HAP-1 (cell line): ENCODE measurements at regions not wholly inside any gene's neighbourhood (a gene's known extent, or its start where the extent isn't known, plus 50 kb on each side); places are given as distances from the start of the nearest gene placed in this dataset.

Experiments
- DNase-seq, 2 experiments: peaks; one replicate each; pipeline ENCODE4 v3.0.0-alpha.2; 2016 to 2020; ENCODE audit warnings: low spot score in 2 of 2
- H3K27me3 ChIP-seq: fragments of 250-450 bp; sonication (Bioruptor Pico); 2 replicates; pipeline ENCODE4 v1.5.1; 2020; ENCODE audit warnings: low read depth, mild to moderate bottlenecking, moderate library complexity
- H3K36me3 ChIP-seq: fragments of 250-450 bp; sonication (Bioruptor Pico); replicated peaks from 2 replicates; pipeline ENCODE4 v1.5.1; 2020; ENCODE audit warnings: mild to moderate bottlenecking
- H3K4me1 ChIP-seq: fragments of 250-450 bp; sonication (Bioruptor Pico); 2 replicates; pipeline ENCODE4 v1.5.1; 2020; ENCODE audit warnings: mild to moderate bottlenecking
- H3K4me3 ChIP-seq: fragments of 250-450 bp; sonication (Bioruptor Pico); 2 replicates; pipeline ENCODE4 v1.5.1; 2020; ENCODE audit warnings: mild to moderate bottlenecking, moderate library complexity
- H3K9me3 ChIP-seq: fragments of 250-450 bp; sonication (Bioruptor Pico); 2 replicates; pipeline ENCODE4 v1.5.1; 2020; ENCODE audit warnings: mild to moderate bottlenecking, moderate library complexity
- in situ Hi-C: fragments of 300-500 bp; cut with MboI; formaldehyde crosslinking; loops from 3 replicates; pipeline ENCODE4 v1.14.3; 2020; ENCODE audit warnings: low sequenced_read_pairs, inconsistent platforms, mixed read lengths

DNA sequence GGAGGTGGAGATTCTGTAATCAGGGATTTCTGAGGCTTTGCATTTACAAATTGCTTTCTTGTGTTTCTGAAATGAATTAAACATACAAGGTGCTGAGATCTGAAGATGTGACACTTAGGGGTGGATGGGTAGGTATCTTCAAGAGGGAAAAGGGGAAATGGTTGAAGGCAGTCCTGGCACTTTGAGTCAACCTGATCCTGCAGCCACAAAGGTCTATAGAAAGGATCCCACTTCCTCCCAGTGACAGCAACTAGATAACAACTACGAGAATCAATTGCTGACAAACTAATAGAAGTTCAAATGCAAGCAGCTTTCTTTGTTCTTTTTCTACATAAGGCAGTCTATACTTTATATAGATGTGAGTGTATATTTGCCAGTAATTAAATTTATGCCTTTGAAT, 553.3 kb downstream of the MDFIC start:
- in situ Hi-C loops: no loop called here
- Histone ChIP-seq H3K36me3 (no peaks in the 10 kb centered on the region), H3K9me3 (no peaks in the 10 kb centered on the region), H3K27me3 (no peaks in the 10 kb centered on the region; the same call in 1 of the 2 replicates), H3K4me1 (no peaks in the 10 kb centered on the region), H3K4me3 (no peak overlapping the region)
- no peak for DNase-seq

DNA sequence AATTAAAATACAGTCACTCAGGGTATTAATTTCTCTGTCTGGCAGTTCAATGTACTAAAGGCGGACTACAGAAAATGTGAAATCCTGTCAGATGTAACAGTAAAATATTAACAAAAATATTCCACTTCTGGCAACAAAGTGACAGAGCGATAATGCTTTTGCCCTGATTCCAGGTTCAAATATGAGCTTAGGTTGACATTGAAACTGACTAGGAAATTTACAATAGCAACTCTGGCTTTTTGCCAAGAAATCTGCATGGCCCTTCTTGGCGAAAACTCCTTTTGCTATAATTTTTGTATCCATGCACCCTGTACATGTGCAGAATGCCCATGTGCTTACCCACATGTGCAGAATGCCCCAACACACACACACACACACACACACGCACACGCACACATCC, 552.2 kb downstream of the MDFIC start:
- no peaks in the 10 kb centered on the region; the same call in 1 of the 2 replicates for H3K27me3 ChIP-seq
- H3K9me3 ChIP-seq: no peaks in the 10 kb centered on the region
- H3K36me3 ChIP-seq: no peaks in the 10 kb centered on the region
- no peak for DNase-seq
- H3K4me3 ChIP-seq: no peak overlapping the region
- no peaks in the 10 kb centered on the region for H3K4me1 ChIP-seq
- in situ Hi-C loops: no loop called here

DNA sequence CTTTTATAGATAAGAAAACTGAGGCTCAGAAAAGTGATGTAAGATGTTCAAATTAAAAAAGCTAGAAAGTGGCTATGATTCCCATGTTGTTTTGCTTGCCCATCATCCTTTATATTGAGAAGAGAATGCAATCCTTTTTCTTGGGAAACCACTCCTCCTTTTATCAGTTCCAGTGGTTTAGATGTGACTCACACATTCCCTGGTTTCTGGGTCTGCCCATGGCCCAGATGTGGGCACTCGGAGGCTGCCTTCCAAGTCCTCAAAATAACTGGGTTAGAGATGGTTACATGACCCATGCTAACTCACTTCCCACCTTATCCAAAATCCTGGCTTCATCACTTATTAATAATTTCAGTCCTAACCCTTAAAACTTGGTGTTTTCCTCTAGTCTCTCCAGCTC, 550.0 kb downstream of the MDFIC start:
- no peak for DNase-seq
- Histone ChIP-seq H3K9me3 (no peaks in the 10 kb centered on the region), H3K36me3 (no peaks in the 10 kb centered on the region), H3K27me3 (no peaks in the 10 kb centered on the region; the same call in 1 of the 2 replicates), H3K4me1 (no peaks in the 10 kb centered on the region), H3K4me3 (no peak overlapping the region)
- in situ Hi-C loops: no loop called here

DNA sequence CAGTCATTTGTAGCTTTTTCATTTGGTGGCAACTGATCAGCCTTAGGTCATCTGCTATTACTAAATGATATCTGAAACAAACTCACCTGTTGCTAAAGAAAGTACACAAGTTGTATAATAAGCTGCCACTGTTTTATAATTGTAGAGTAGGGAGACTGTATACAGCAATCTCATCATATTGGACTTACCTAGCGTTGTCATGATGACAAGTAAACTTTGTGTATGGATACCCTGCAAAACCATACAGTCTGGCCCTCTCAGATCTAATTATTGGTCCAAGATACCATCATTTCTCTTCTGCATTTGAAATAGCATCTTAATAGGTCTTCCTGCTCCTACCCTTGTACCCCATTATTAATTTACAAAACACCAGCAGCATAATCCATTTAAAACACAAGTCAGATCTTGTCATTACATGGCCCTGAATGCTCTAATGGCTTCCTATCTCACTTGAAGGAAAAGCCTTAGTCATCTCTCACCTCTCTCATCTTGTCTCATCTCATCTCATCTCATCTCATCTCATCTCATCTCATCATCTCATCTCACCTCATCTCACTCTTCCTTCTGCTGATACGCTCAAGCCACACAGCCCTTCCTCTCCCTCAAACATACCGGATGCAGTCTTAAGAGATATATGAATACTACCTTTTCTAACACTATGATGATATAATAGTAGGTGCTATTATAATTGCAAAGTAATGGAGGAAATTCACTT, 540.6 kb downstream of the MDFIC start:
- DNase-seq: no peak
- Histone ChIP-seq H3K36me3 (no peaks in the 10 kb centered on the region), H3K4me1 (no peaks in the 10 kb centered on the region), H3K9me3 (no peaks in the 10 kb centered on the region), H3K4me3 (no peak overlapping the region), H3K27me3 (no peaks in the 10 kb centered on the region)
- in situ Hi-C loops: no loop called here

DNA sequence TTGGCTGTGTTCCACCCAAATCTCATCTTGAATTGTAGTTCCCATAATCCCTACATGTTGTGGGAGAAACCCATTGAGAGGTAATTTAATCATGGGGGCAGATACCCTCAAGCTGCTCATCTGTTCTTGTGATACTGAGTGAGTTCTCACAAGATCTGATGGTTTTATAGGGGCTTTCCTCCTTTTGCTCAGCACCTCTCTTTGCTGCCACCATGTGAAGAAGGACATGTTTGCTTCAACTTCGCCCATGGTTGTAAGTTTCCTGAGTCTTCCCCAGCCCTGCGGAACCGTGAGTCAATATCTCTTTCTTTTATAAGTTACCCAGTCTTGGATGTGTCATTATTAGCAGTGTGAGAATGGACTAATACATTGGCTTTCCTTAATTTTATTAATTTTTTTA, 527.8 kb downstream of the MDFIC start:
- no peaks in the 10 kb centered on the region for H3K4me1 ChIP-seq
- no peaks in the 10 kb centered on the region for H3K9me3 ChIP-seq
- DNase-seq: no peak
- no peak overlapping the region for H3K4me3 ChIP-seq
- H3K27me3 ChIP-seq: no peaks in the 10 kb centered on the region
- no peaks in the 10 kb centered on the region for H3K36me3 ChIP-seq
- in situ Hi-C loops: no loop called here

DNA sequence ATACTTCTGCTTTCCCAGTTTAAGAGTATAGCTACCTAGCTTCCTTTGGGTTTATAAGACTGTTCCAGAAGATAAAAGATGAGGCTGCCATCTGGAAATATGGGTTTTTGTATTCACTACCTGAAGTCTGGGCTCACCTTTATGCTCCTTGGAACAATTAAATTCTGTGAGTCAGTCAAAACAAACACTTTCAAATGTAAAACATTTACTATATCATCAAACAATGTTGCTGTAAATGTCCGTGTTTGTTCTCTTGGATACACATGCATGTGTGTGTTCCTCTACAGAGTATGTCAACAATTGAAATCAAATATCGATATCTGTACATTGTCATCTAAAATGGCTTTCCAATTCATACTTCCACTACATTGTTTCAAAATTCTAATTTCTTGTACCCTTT, 525.6 kb downstream of the MDFIC start:
- H3K36me3 ChIP-seq: no peaks in the 10 kb centered on the region
- no peaks in the 10 kb centered on the region for H3K4me1 ChIP-seq
- in situ Hi-C loops: no loop called here
- no peaks in the 10 kb centered on the region for H3K9me3 ChIP-seq
- peaks cover under 1% of the 10 kb centered on the region; the same call in 1 of the 2 replicates for H3K27me3 ChIP-seq
- DNase-seq: no peak
- H3K4me3 ChIP-seq: no peak overlapping the region

DNA sequence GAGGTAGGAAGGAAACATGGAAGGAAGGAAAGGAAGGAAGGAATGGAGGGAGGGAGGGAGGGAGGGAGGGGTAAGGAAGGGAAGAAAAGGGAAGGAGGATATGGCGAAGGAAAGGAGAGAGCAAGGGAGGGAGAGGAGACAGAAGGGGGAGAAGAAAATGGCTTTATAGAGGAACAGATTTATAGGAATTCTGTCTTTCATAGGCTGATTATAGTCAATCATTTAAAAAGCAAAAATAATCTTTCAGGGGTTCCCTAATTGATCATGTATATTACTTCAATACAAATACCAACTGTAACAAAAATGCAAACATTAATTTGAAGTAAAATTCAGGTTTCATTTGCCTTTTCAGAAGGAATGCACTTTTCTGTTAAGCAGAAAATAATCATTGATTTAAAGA, 519.1 kb downstream of the MDFIC start:
- in situ Hi-C loops: no loop called here
- no peak for DNase-seq
- Histone ChIP-seq H3K4me1 (peaks cover 4% of the 10 kb centered on the region), H3K27me3 (peaks cover 4% of the 10 kb centered on the region; the same call in 1 of the 2 replicates), H3K9me3 (no peaks in the 10 kb centered on the region), H3K4me3 (no peak overlapping the region), H3K36me3 (no peaks in the 10 kb centered on the region)

DNA sequence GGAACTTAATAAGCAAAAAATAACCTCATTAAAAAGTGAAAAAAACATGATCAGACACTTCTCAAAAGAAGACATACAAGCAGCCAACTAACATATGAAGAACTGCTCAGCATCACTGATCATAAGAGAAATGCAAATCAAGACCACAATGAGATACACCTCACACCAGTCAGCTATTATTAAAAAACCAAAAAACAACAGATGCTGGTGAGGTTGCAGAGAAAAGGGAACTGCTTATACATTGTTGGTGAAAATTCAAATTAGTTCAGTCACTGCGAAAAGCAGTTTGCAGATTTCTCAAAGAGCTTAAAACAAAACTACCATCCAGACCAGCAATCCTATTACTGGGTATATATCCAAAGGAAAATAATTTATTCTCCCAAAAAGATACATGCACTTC, 513.3 kb downstream of the MDFIC start:
- Histone ChIP-seq H3K4me3 (no peak overlapping the region), H3K9me3 (no peaks in the 10 kb centered on the region), H3K4me1 (peaks cover under 1% of the 10 kb centered on the region), H3K27me3 (no peaks in the 10 kb centered on the region), H3K36me3 (no peaks in the 10 kb centered on the region)
- DNase-seq: no peak
- in situ Hi-C loops: no loop called here

DNA sequence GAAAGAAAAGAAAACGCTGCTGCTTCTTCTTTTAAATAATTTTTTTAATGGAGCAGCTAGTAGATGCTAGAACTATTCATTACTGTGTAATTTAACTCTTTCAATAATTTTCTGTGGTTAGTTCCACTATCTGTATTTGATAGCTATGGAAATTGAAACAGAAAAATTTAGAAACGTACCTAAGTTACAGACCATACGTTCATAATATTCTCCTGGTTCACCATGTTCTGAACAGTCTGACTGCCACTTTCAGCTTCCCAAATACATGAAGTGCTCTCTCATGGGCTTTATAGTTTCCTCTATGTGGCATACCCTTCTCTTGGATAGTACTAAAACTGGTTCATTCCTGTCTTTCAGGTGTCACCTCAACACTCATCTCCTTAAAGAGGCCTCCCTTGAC, 508.0 kb downstream of the MDFIC start:
- in situ Hi-C loops: no loop called here
- H3K4me1 ChIP-seq: no peaks in the 10 kb centered on the region

DNA sequence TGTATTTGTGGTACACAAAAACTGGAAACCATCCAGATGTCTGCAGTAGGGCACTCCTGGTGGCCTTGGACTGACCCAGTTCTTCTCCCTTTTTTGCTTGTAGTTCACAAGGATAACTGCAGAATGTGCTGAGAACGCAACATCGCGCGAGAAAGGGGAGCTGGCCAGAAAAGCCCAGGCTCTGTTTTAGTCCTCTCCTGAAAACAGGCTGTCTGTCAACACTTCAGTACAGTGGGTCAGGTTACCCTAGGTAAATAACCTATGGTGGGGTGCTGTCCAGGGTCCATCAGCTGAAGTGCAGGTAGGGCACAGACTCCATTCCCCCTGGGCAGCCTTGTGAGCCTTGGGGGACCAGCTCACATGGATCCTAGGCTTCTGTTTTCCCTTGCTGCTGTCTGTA, 495.8 kb downstream of the MDFIC start:
- Histone ChIP-seq H3K4me3 (no peak overlapping the region), H3K27me3 (no peaks in the 10 kb centered on the region), H3K9me3 (no peaks in the 10 kb centered on the region), H3K36me3 (no peaks in the 10 kb centered on the region), H3K4me1 (no peaks in the 10 kb centered on the region)
- DNase-seq: no peak
- in situ Hi-C loops: no loop called here

More for the DNA sequence above, 508.0 kb downstream of the MDFIC start:
- Histone ChIP-seq H3K36me3 (no peaks in the 10 kb centered on the region), H3K9me3 (no peaks in the 10 kb centered on the region), H3K4me3 (no peak overlapping the region), H3K27me3 (0 out of 2 replicates have a peak, but pooled peaks cover under 1% of the 10 kb centered on the region)
- no peak for DNase-seq

DNA sequence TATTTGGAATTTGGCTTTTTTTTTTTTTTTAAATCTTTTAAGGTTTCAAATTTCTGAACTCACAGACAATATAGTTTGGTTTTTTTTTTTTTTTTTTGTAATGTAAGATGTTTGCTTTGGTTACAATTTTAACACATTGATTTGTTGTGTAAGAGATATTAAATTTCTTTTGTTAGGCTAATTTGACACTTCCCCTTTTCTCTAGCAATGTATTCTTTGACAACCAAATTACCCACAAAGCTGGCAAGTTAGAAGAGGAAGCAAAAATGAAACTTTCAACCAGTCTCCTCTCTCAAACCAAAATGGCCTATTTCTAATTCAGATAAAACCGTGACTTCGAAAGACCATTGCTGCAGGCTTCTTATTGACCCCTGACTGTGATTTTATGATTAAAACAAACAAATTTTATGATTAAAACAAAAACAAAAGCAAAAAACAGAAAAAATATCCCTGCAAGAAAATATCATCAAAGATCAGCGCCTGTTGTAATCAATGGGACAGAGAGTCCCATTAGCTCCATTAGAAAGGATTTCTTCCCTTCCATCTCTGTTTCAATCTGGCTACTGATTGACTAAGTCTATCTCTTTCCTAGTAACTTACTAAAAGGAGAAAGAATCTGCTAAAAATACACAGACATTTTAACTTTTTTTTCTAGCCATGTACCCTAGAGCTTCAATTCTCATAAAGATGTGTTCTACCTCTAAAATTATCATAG, 489.2 kb downstream of the MDFIC start:
- no peaks in the 10 kb centered on the region for H3K4me1 ChIP-seq
- no peaks in the 10 kb centered on the region for H3K27me3 ChIP-seq
- H3K9me3 ChIP-seq: no peaks in the 10 kb centered on the region
- no peaks in the 10 kb centered on the region for H3K36me3 ChIP-seq
- no peak for DNase-seq
- in situ Hi-C loops: no loop called here
- no peak overlapping the region for H3K4me3 ChIP-seq

DNA sequence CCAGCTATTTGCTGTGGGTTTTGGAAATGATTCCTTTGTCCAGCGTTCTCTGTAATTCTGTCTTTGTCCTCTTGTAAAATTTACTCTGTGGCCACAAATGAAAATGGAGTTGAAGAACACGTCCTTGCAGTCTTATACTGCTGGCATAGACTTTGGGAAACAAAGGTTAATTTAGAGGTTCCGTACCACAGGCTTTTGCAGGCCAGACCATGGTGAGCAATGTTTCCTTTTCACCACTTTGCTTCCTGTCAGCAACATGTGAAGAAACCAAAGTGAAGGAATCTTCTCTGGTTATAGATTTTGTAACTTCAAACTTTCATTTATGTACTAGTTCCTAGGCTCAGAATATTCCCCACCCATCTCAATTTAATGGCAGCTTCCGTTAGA, 488.5 kb downstream of the MDFIC start:
- no peaks in the 10 kb centered on the region for H3K4me1 ChIP-seq
- in situ Hi-C loops: no loop called here
- H3K4me3 ChIP-seq: no peak overlapping the region
- no peaks in the 10 kb centered on the region for H3K27me3 ChIP-seq
- no peaks in the 10 kb centered on the region for H3K36me3 ChIP-seq
- DNase-seq: no peak
- H3K9me3 ChIP-seq: no peaks in the 10 kb centered on the region

DNA sequence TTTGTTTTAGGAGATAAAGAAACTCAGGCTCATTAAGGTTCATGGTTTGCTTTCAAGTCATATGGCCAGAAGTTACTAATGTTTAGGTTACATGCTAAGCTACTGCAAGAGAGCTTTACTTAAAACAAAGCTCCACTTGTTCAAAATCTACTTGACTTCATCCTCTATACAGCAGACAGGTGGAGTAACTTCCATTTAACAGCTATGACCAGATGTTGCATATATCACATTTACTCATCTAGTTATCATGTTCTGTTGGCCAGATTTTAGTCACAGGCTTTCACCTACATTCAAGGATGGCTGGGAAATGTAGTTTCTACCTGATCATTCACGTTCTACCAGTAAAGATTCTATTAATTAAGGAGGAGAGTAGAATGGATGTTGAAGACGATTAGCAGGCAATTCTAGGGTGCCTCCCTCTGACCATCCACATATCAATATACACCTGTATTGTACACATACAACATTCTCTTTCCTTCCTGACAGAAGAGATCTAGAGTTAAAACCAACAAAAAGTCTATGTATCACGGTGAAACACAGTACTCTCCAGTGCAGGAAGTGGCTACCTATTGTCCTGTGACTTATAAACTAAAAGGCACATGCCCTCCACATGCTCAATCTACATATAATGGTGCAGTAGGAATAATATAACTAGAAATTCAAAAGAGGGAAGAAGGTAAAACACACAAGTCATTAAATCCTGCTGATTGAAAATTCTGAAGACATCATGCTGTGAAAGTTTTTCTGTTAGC, 488.0 kb downstream of the MDFIC start:
- Histone ChIP-seq H3K9me3 (no peaks in the 10 kb centered on the region), H3K4me1 (no peaks in the 10 kb centered on the region), H3K4me3 (no peak overlapping the region), H3K27me3 (no peaks in the 10 kb centered on the region), H3K36me3 (no peaks in the 10 kb centered on the region)
- DNase-seq: no peak
- in situ Hi-C loops: no loop called here

DNA sequence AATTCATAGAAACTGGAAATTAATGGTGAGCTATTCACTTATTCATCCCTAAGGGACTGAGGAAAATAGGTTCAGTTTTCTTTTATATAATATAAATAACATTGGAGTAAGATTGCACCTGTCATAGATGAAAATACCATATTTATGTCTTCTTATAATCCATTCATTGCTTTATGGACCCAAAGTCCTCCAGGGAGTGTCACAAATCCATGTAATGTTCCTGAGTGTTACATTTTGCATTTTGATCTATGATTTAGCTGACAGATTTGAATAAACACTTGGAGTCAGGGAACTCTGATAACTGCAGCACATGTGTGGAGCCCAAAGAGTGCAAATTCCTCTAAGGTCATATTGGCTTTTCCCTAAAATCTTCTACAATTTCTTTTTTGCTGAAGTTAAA, 484.3 kb downstream of the MDFIC start:
- no peaks in the 10 kb centered on the region for H3K9me3 ChIP-seq
- H3K36me3 ChIP-seq: no peaks in the 10 kb centered on the region
- in situ Hi-C loops: no loop called here
- no peak overlapping the region for H3K4me3 ChIP-seq
- no peaks in the 10 kb centered on the region for H3K27me3 ChIP-seq
- DNase-seq: no peak
- H3K4me1 ChIP-seq: no peaks in the 10 kb centered on the region
